ENCODE measurements at regions not wholly inside any gene's neighbourhood (a gene's known extent, or its start where the extent isn't known, plus 50 kb on each side); places are given as distances from the start of the nearest gene placed in this dataset.

GRCh38 chr2:16958266-16958665 is 292.6 kb upstream of the CYRIA start:
- Histone ChIP-seq H4K5ac (ENCODE audit: insufficient read length, low read depth, low read length) (no peak overlapping the region), H3K23me2 (ENCODE audit: insufficient read length, low read depth, low read length, poor library complexity, severe bottlenecking) (no peaks in the 10 kb centered on the region), H3T11ph (ENCODE audit: low read length) (no peak overlapping the region), H3K14ac (ENCODE audit: insufficient read depth, low read length) (no peak overlapping the region), H2AFZ (ENCODE audit: low read length) (no peak overlapping the region), H4K8ac (replicated peaks; ENCODE audit: insufficient read length, low read depth, low read length) (no peak overlapping the region), H3K79me2 (ENCODE audit: insufficient read depth, low read length) (no peaks in the 10 kb centered on the region), H2BK5ac (ENCODE audit: insufficient read length, low read length) (no peak overlapping the region), H2BK12ac (ENCODE audit: insufficient read length, low read depth, low read length) (no peak overlapping the region), H3K4me2 (ENCODE audit: insufficient read depth, insufficient read length, low read length) (no peak overlapping the region), H3K56ac (ENCODE audit: insufficient read length, low read depth, low read length) (no peak overlapping the region), H4K91ac (ENCODE audit: insufficient read length, low read depth, low read length) (no peak overlapping the region), H3K4me1 (ENCODE audit: insufficient read depth, low read length) (no peaks in the 10 kb centered on the region), H3K18ac (ENCODE audit: insufficient read length, low read depth, low read length) (no peak overlapping the region), H2BK120ac (ENCODE audit: low read depth, low read length, poor library complexity, severe bottlenecking) (no peak overlapping the region), H4K20me1 (ENCODE audit: control insufficient read depth, insufficient read depth, insufficient read length) (no peaks in the 10 kb centered on the region), H3K27me3 (ENCODE audit: insufficient read depth, low read length) (no peaks in the 10 kb centered on the region), H2AK5ac (ENCODE audit: insufficient read length, low read length) (no peak overlapping the region), H3K23ac (ENCODE audit: insufficient read length, low read depth, low read length) (no peak overlapping the region), H3K79me1 (ENCODE audit: insufficient read depth, low read depth, low read length, poor library complexity, severe bottlenecking) (no peaks in the 10 kb centered on the region), H3K4ac (ENCODE audit: low read depth, low read length) (no peak overlapping the region), H3K9ac (ENCODE audit: extremely low read depth, insufficient read length, low read length) (no peak overlapping the region), H2BK15ac (ENCODE audit: low read depth, low read length) (no peak overlapping the region), H3K9me3 (ENCODE audit: control insufficient read depth, low read depth, low read length) (no peaks in the 10 kb centered on the region), H3K27ac (ENCODE audit: insufficient read length, low read depth, low read length) (no peak overlapping the region), H2BK20ac (ENCODE audit: low read depth, low read length, poor library complexity, severe bottlenecking) (no peak overlapping the region)
- Mint-ChIP-seq H3K27me3 (ENCODE audit: low read depth) (no peaks in the 10 kb centered on the region), H3K27ac (no peak overlapping the region; a peak in 1 of 7 replicates), H3K4me3 (no peak overlapping the region), H3K4me1 (no peaks in the 10 kb centered on the region), H3K36me3 (ENCODE audit: insufficient read depth in 1 of 3, low read depth in 3 of 3) (no peaks in the 10 kb centered on the region), H3K9me3 (no peaks in the 10 kb centered on the region; a peak in 1 of 5 replicates)
- TF ChIP-seq, protein P1, sequence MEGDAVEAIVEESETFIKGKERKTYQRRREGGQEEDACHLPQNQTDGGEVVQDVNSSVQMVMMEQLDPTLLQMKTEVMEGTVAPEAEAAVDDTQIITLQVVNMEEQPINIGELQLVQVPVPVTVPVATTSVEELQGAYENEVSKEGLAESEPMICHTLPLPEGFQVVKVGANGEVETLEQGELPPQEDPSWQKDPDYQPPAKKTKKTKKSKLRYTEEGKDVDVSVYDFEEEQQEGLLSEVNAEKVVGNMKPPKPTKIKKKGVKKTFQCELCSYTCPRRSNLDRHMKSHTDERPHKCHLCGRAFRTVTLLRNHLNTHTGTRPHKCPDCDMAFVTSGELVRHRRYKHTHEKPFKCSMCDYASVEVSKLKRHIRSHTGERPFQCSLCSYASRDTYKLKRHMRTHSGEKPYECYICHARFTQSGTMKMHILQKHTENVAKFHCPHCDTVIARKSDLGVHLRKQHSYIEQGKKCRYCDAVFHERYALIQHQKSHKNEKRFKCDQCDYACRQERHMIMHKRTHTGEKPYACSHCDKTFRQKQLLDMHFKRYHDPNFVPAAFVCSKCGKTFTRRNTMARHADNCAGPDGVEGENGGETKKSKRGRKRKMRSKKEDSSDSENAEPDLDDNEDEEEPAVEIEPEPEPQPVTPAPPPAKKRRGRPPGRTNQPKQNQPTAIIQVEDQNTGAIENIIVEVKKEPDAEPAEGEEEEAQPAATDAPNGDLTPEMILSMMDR (conservative IDR thresholded peaks at IDR 0.05) = no peak
- no peak for DNase-seq
- WGBS (ENCODE audit: extremely low coverage, insufficient read length, low lambda C conversion rate) = no CpG with 5 or more reads among the region's 4 CpGs

Measured in H9 (cell line).